ENCODE measurements at regions not wholly inside any gene's neighbourhood (a gene's known extent, or its start where the extent isn't known, plus 50 kb on each side); places are given as distances from the start of the nearest gene placed in this dataset.

- TF ChIP-seq, protein P1, sequence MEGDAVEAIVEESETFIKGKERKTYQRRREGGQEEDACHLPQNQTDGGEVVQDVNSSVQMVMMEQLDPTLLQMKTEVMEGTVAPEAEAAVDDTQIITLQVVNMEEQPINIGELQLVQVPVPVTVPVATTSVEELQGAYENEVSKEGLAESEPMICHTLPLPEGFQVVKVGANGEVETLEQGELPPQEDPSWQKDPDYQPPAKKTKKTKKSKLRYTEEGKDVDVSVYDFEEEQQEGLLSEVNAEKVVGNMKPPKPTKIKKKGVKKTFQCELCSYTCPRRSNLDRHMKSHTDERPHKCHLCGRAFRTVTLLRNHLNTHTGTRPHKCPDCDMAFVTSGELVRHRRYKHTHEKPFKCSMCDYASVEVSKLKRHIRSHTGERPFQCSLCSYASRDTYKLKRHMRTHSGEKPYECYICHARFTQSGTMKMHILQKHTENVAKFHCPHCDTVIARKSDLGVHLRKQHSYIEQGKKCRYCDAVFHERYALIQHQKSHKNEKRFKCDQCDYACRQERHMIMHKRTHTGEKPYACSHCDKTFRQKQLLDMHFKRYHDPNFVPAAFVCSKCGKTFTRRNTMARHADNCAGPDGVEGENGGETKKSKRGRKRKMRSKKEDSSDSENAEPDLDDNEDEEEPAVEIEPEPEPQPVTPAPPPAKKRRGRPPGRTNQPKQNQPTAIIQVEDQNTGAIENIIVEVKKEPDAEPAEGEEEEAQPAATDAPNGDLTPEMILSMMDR (IDR thresholded peaks at IDR 0.05) = no peak
- TF ChIP-seq POLR2A (IDR thresholded peaks at IDR 0.05) = no peak
Observed at GRCh38 chr5:166570865-166571264, 1720.6 kb upstream of the WWC1 start.
